ENCODE measurements at regions not wholly inside any gene's neighbourhood (a gene's known extent, or its start where the extent isn't known, plus 50 kb on each side); places are given as distances from the start of the nearest gene placed in this dataset.

GRCh38 chr3:117788506-117788905, 1078.9 kb downstream of the TUSC7 start:
- Histone ChIP-seq H3K4me2 (no peak overlapping the region), H3K27ac (no peak overlapping the region), H3K4me3 (IDR thresholded peaks at IDR 0.05; ENCODE audit: insufficient read depth, low read depth, low read length) (no peak overlapping the region), H3K9ac (no peak overlapping the region), H2AFZ (ENCODE audit: low read depth) (no peak overlapping the region), H3K36me3 (ENCODE audit: insufficient read depth) (no peaks in the 10 kb centered on the region), H3K79me2 (ENCODE audit: insufficient read depth, low read depth) (no peaks in the 10 kb centered on the region), H3K4me1 (ENCODE audit: low read depth, poor library complexity, severe bottlenecking) (no peaks in the 10 kb centered on the region), H3K27me3 (ENCODE audit: insufficient read depth, low read depth) (no peaks in the 10 kb centered on the region), H4K20me1 (ENCODE audit: insufficient read depth) (no peaks in the 10 kb centered on the region)
- TF ChIP-seq CTCF (conservative IDR thresholded peaks at IDR 0.05; ENCODE audit: low read depth, low read length) = no peak

- no peak overlapping the region for H2AFZ ChIP-seq (ENCODE audit: low read depth)
- TF ChIP-seq CTCF (conservative IDR thresholded peaks at IDR 0.05; ENCODE audit: low read depth, low read length) = no peak
- no peaks in the 10 kb centered on the region for H4K20me1 ChIP-seq (ENCODE audit: insufficient read depth)
- H3K27me3 ChIP-seq (ENCODE audit: insufficient read depth, low read depth) = no peaks in the 10 kb centered on the region
- H3K4me2 ChIP-seq = no peak overlapping the region
- no peak overlapping the region for H3K27ac ChIP-seq
- no peaks in the 10 kb centered on the region for H3K4me1 ChIP-seq (ENCODE audit: low read depth, poor library complexity, severe bottlenecking)
- H3K9ac ChIP-seq = no peak overlapping the region
- no peak overlapping the region for H3K4me3 ChIP-seq (IDR thresholded peaks at IDR 0.05; ENCODE audit: insufficient read depth, low read depth, low read length)
- H3K36me3 ChIP-seq (ENCODE audit: insufficient read depth) = no peaks in the 10 kb centered on the region
- H3K79me2 ChIP-seq (ENCODE audit: insufficient read depth, low read depth) = no peaks in the 10 kb centered on the region
Observed at GRCh38 chr3:117790235-117790987, 1080.8 kb downstream of the TUSC7 start.

GRCh38 chr3:117793622-117794265, 1084.2 kb downstream of the TUSC7 start:
- Histone ChIP-seq H2AFZ (ENCODE audit: low read depth) (no peak overlapping the region), H3K4me2 (no peak overlapping the region), H3K27ac (no peak overlapping the region)

GRCh38 chr3:117798221-117798620, 1088.6 kb downstream of the TUSC7 start:
- TF ChIP-seq CTCF (conservative IDR thresholded peaks at IDR 0.05; ENCODE audit: low read depth, low read length) = no peak
- no peak overlapping the region for H3K4me2 ChIP-seq
- H3K79me2 ChIP-seq (ENCODE audit: insufficient read depth, low read depth) = no peaks in the 10 kb centered on the region
- H4K20me1 ChIP-seq (ENCODE audit: insufficient read depth) = no peaks in the 10 kb centered on the region
- H2AFZ ChIP-seq (ENCODE audit: low read depth) = no peak overlapping the region
- H3K27me3 ChIP-seq (ENCODE audit: insufficient read depth, low read depth) = no peaks in the 10 kb centered on the region
- no peak overlapping the region for H3K4me3 ChIP-seq (IDR thresholded peaks at IDR 0.05; ENCODE audit: insufficient read depth, low read depth, low read length)
- no peak overlapping the region for H3K9ac ChIP-seq
- no peaks in the 10 kb centered on the region for H3K4me1 ChIP-seq (ENCODE audit: low read depth, poor library complexity, severe bottlenecking)
- no peak overlapping the region for H3K27ac ChIP-seq
- no peaks in the 10 kb centered on the region for H3K36me3 ChIP-seq (ENCODE audit: insufficient read depth)

More at GRCh38 chr3:117793622-117794265, 1084.2 kb downstream of the TUSC7 start:
- TF ChIP-seq CTCF (conservative IDR thresholded peaks at IDR 0.05; ENCODE audit: low read depth, low read length) = no peak
- Histone ChIP-seq H3K27me3 (ENCODE audit: insufficient read depth, low read depth) (no peaks in the 10 kb centered on the region), H3K9ac (no peak overlapping the region), H3K36me3 (ENCODE audit: insufficient read depth) (no peaks in the 10 kb centered on the region), H3K4me1 (ENCODE audit: low read depth, poor library complexity, severe bottlenecking) (no peaks in the 10 kb centered on the region), H4K20me1 (ENCODE audit: insufficient read depth) (no peaks in the 10 kb centered on the region), H3K79me2 (ENCODE audit: insufficient read depth, low read depth) (no peaks in the 10 kb centered on the region), H3K4me3 (IDR thresholded peaks at IDR 0.05; ENCODE audit: insufficient read depth, low read depth, low read length) (no peak overlapping the region)

Measured in KMS-11 (cell line).